ENCODE measurements at regions not wholly inside any gene's neighbourhood (a gene's known extent, or its start where the extent isn't known, plus 50 kb on each side); places are given as distances from the start of the nearest gene placed in this dataset.

DNA sequence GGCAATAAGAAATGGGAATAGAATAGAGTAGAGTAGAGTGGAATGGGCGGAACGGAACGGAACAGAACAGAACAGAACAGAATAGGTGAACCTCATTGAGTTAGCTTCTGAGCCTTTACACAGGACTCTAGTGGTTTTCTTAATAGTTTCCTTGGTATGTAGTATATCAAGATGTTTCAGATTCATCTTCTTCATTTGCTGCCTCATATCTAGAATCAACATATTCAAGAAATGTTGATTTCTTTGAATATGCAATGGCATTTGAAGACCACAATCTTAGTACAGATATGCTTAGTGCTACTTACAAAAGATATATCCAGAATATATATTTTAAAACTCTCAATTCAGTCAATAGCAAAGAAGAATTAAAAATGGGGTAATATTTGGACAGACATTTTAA is 133.8 kb downstream of the TSEN15 start (continued):
- TF ChIP-seq, protein P1, sequence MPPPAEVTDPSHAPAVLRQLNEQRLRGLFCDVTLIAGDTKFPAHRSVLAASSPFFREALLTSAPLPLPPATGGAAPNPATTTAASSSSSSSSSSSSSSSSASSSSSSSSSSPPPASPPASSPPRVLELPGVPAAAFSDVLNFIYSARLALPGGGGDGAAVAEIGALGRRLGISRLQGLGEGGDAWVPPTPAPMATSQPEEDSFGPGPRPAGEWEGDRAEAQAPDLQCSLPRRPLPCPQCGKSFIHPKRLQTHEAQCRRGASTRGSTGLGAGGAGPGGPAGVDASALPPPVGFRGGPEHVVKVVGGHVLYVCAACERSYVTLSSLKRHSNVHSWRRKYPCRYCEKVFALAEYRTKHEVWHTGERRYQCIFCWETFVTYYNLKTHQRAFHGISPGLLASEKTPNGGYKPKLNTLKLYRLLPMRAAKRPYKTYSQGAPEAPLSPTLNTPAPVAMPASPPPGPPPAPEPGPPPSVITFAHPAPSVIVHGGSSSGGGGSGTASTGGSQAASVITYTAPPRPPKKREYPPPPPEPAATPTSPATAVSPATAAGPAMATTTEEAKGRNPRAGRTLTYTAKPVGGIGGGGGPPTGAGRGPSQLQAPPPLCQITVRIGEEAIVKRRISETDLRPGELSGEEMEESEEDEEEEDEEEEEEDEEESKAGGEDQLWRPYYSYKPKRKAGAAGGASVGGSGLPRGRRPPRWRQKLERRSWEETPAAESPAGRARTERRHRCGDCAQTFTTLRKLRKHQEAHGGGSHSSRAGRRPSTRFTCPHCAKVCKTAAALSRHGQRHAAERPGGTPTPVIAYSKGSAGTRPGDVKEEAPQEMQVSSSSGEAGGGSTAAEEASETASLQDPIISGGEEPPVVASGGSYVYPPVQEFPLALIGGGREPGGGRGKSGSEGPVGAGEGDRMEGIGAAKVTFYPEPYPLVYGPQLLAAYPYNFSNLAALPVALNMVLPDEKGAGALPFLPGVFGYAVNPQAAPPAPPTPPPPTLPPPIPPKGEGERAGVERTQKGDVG (CRISPR knock-in tag; IDR thresholded peaks at IDR 0.05) = no peak

- Histone ChIP-seq H4K20me1 (ENCODE audit: control insufficient read depth, insufficient read depth) (no peaks in the 10 kb centered on the region), H3K4me1 (ENCODE audit: control insufficient read depth, insufficient read depth, low read length) (no peaks in the 10 kb centered on the region), H3K9ac (ENCODE audit: control insufficient read depth, insufficient read depth, low read length) (no peak overlapping the region), H3K4me3 (no peak overlapping the region), H2AFZ (ENCODE audit: control insufficient read depth, low read depth, low read length) (no peak overlapping the region), H3K27ac (ENCODE audit: control insufficient read depth, insufficient read depth) (no peak overlapping the region), H3K27me3 (replicated peaks in 1 of 2; ENCODE audit: control insufficient read depth in 2 of 2, insufficient read depth in 2 of 2, low read length in 1 of 2) (no peaks in the 10 kb centered on the region), H3K9me3 (replicated peaks; ENCODE audit: control insufficient read depth, insufficient read depth, low read length) (no peaks in the 10 kb centered on the region), H3K36me3 (ENCODE audit: control insufficient read depth in 2 of 2, insufficient read depth in 2 of 2, low read length in 1 of 2) (no peaks in the 10 kb centered on the region), H3K4me2 (ENCODE audit: control insufficient read depth, insufficient read depth) (no peak overlapping the region), H3K79me2 (ENCODE audit: control insufficient read depth, insufficient read depth, low read length) (no peaks in the 10 kb centered on the region)
- FAIRE-seq (no peak), ATAC-seq (no peak), DNase-seq (ENCODE audit: low read depth, low spot score) (no peak)
- in situ Hi-C loops (cut with MboI) (no loop called here), intact Hi-C loops (cut with micrococcal nuclease; ENCODE audit: unreplicated experiment) (no loop called here)
- ChIA-PET SMC1A (ENCODE audit: uncharacterized antibody, unreplicated experiment) (no interaction called here), CTCF (no interaction called here), POLR2A (no interaction called here), RAD21 (ENCODE audit: unreplicated experiment) (no interaction called here)
- BruUV-seq (replicated peaks) = no TSS peak
- no peak for TF ChIP-seq SIX5 (IDR thresholded peaks at IDR 0.05; ENCODE audit: low read depth, low read length, severe bottlenecking)
- no peak for TF ChIP-seq IKZF1 (conservative IDR thresholded peaks at IDR 0.05)
- no peak for TF ChIP-seq ESRRA (IDR thresholded peaks at IDR 0.05; ENCODE audit: low read length)
- no peak for TF ChIP-seq NR2C1 (IDR thresholded peaks at IDR 0.05)
- no peak for TF ChIP-seq PKNOX1 (IDR thresholded peaks at IDR 0.05)
- no peak for TF ChIP-seq ZNF687 (IDR thresholded peaks at IDR 0.05)
- TF ChIP-seq, protein P2, sequence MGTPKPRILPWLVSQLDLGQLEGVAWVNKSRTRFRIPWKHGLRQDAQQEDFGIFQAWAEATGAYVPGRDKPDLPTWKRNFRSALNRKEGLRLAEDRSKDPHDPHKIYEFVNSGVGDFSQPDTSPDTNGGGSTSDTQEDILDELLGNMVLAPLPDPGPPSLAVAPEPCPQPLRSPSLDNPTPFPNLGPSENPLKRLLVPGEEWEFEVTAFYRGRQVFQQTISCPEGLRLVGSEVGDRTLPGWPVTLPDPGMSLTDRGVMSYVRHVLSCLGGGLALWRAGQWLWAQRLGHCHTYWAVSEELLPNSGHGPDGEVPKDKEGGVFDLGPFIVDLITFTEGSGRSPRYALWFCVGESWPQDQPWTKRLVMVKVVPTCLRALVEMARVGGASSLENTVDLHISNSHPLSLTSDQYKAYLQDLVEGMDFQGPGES (IDR thresholded peaks at IDR 0.05) = no peak
- TF ChIP-seq HDAC6 (IDR thresholded peaks at IDR 0.05; ENCODE audit: unreplicated experiment) = no peak
- no peak for TF ChIP-seq BMI1 (IDR thresholded peaks at IDR 0.05; ENCODE audit: borderline replicate concordance)
- no peak for TF ChIP-seq FOXM1 (IDR thresholded peaks at IDR 0.05; ENCODE audit: low read depth, low read length)
Measured at GRCh38 chr1:184186167-184186566, 134.6 kb downstream of the TSEN15 start.

Measured in GM12878 (cell line).